OCI-LY7 (cell line): ENCODE measurements at regions not wholly inside any gene's neighbourhood (a gene's known extent, or its start where the extent isn't known, plus 50 kb on each side); places are given as distances from the start of the nearest gene placed in this dataset.

Experiments used
- BruUV-seq: library from RNA; stranded (reverse); fragments of 400-500 nt; replicated peaks from 2 replicates; lab custom pipeline; 2021; lab: Mats Ljungman, UMichigan
- CTCF ChIA-PET: fragments of 300-600 bp; sonication (Branson Sonifier 250); formaldehyde crosslinking; loops from one replicate; lab custom pipeline; 2022; ENCODE audit warnings: antibody characterized with exemption; ENCODE audit not compliant: unreplicated experiment; lab: Charles Lee
- POLR2A ChIA-PET: fragments of 300-600 bp; sonication (Branson Sonifier 250); formaldehyde crosslinking; loops from one replicate; lab custom pipeline; 2022; ENCODE audit warnings: antibody characterized with exemption; lab: Charles Lee
- DNase-seq: peaks from one replicate; pipeline ENCODE4 v3.0.0-alpha.2; 2015; ENCODE audit warnings: low spot score
- H2AFZ ChIP-seq: fragments of 200-600 bp; sonication (generic), shearing (Covaris generic); 2 replicates; pipeline ENCODE4 v1.6.1; 2014; ENCODE audit warnings: mild to moderate bottlenecking, antibody characterized with exemption, low read length, moderate library complexity
- H3K27ac ChIP-seq: fragments of 200-600 bp; sonication (generic); 2 replicates; pipeline ENCODE4 v1.5.1; 2014; ENCODE audit warnings: mixed run types, low read depth, mild to moderate bottlenecking, moderate library complexity, low read length, inconsistent platforms; ENCODE audit not compliant: poor library complexity, severe bottlenecking
- H3K36me3 ChIP-seq: fragments of 200-600 bp; sonication (generic); 2 replicates; pipeline ENCODE4 v1.6.1; 2014; ENCODE audit warnings: mild to moderate bottlenecking, antibody characterized with exemption, low read length, moderate library complexity, mixed read lengths; ENCODE audit not compliant: insufficient read depth
- H3K4me1 ChIP-seq: fragments of 200-600 bp; sonication (generic); 2 replicates; pipeline ENCODE4 v1.5.1; 2014; ENCODE audit warnings: mild to moderate bottlenecking, low read length; ENCODE audit not compliant: insufficient read depth, poor library complexity, severe bottlenecking
- H3K4me2 ChIP-seq: fragments of 200-600 bp; sonication (generic); 2 replicates; pipeline ENCODE4 v1.6.1; 2014; ENCODE audit warnings: mild to moderate bottlenecking, low read length
- H3K4me3 ChIP-seq: fragments of 200-600 bp; sonication (generic); 2 replicates; pipeline ENCODE4 v1.5.1; 2014; ENCODE audit warnings: mild to moderate bottlenecking, low read depth, low read length; ENCODE audit not compliant: poor library complexity, severe bottlenecking
- H3K79me2 ChIP-seq: fragments of 200-600 bp; sonication (generic); 2 replicates; pipeline ENCODE4 v1.6.1; 2016; ENCODE audit warnings: low read depth, mild to moderate bottlenecking, low read length, moderate library complexity, mixed read lengths; ENCODE audit not compliant: insufficient read depth
- H3K9me2 ChIP-seq: fragments of 200-600 bp; sonication (generic); 2 replicates; pipeline ENCODE4 v1.6.1; 2016; ENCODE audit warnings: mild to moderate bottlenecking, low read length, mixed read lengths; ENCODE audit not compliant: insufficient read depth
- H3K9me3 ChIP-seq: fragments of 200-600 bp; sonication (generic); 2 replicates; pipeline ENCODE4 v1.6.1; 2014; ENCODE audit warnings: mild to moderate bottlenecking, mixed run types, low read length, mixed read lengths
- H4K20me1 ChIP-seq: fragments of 200-600 bp; sonication (generic); 2 replicates; pipeline ENCODE4 v1.6.1; 2014; ENCODE audit warnings: mild to moderate bottlenecking, antibody characterized with exemption, low read length, moderate library complexity, mixed read lengths; ENCODE audit not compliant: insufficient read depth
- CTCF ChIP-seq: fragments of 200-600 bp; sonication (generic); conservative IDR thresholded peaks from 2 replicates; pipeline ENCODE4 v1.5.1; 2014; ENCODE audit warnings: mild to moderate bottlenecking, antibody characterized with exemption, low read length, moderate library complexity, mixed read lengths
- EZH2phosphoT487 ChIP-seq: fragments of 200-600 bp; sonication (generic); IDR thresholded peaks from 2 replicates; pipeline ENCODE4 v1.6.1; 2018; ENCODE audit warnings: low read depth, borderline replicate concordance, mild to moderate bottlenecking, mixed run types, antibody characterized with exemption, low read length, moderate library complexity, mixed read lengths
- intact Hi-C: fragments of 100-400 bp; cut with micrococcal nuclease; formaldehyde crosslinking; loops from one replicate; pipeline ENCODE4 v1.10.0; 2022; ENCODE audit not compliant: unreplicated experiment

- no peak for DNase-seq
- Histone ChIP-seq H3K27ac (no peak overlapping the region), H3K9me2 (no peaks in the 10 kb centered on the region), H3K79me2 (no peaks in the 10 kb centered on the region), H3K4me2 (no peak overlapping the region), H3K4me3 (no peak overlapping the region), H4K20me1 (no peaks in the 10 kb centered on the region), H3K36me3 (no peaks in the 10 kb centered on the region), H2AFZ (no peak overlapping the region), H3K9me3 (no peaks in the 10 kb centered on the region), H3K4me1 (no peaks in the 10 kb centered on the region)
- ChIA-PET CTCF (interaction anchor here (0.5 kb wide), 1 partner anchor 1131 kb away, joined by 3 read pairs; no protein-coding TSS in a partner anchor), POLR2A (interaction anchor here (0.7 to 1.2 kb wide), 3 partner anchors 8 to 75 kb away, joined by 3 read pairs; no protein-coding TSS in a partner anchor)
- TF ChIP-seq CTCF (no peak), EZH2phosphoT487 (no peak)
- BruUV-seq = no TSS peak
- intact Hi-C loops = no loop called here
Observed at GRCh38 chr4:170497689-170498088, 407.9 kb upstream of the AADAT start.

GRCh38 chr4:170497112-170497511 is 407.4 kb upstream of the AADAT start:
- Histone ChIP-seq H3K36me3 (no peaks in the 10 kb centered on the region), H3K4me1 (no peaks in the 10 kb centered on the region), H3K9me3 (no peaks in the 10 kb centered on the region), H3K4me3 (no peak overlapping the region), H2AFZ (no peak overlapping the region), H3K27ac (no peak overlapping the region), H3K4me2 (no peak overlapping the region), H4K20me1 (no peaks in the 10 kb centered on the region), H3K9me2 (no peaks in the 10 kb centered on the region), H3K79me2 (no peaks in the 10 kb centered on the region)
- POLR2A ChIA-PET = interaction anchor here (0.7 to 1.1 kb wide), 2 partner anchors 8 to 18 kb away, joined by 3 read pairs; no protein-coding TSS in a partner anchor
- no TSS peak for BruUV-seq
- intact Hi-C loops = no loop called here
- TF ChIP-seq EZH2phosphoT487 (no peak), CTCF (no peak)
- CTCF ChIA-PET = interaction anchor here (0.5 kb wide), 1 partner anchor 1132 kb away, joined by 3 read pairs; no protein-coding TSS in a partner anchor
- DNase-seq = no peak

GRCh38 chr4:170491981-170492380 is 402.2 kb upstream of the AADAT start:
- no peaks in the 10 kb centered on the region for H3K9me2 ChIP-seq
- H3K4me3 ChIP-seq = no peak overlapping the region
- no peak overlapping the region for H3K4me2 ChIP-seq
- TF ChIP-seq CTCF (no peak), EZH2phosphoT487 (no peak)
- no peaks in the 10 kb centered on the region for H3K79me2 ChIP-seq
- no peaks in the 10 kb centered on the region for H3K9me3 ChIP-seq
- intact Hi-C loops = no loop called here
- H3K36me3 ChIP-seq = no peaks in the 10 kb centered on the region
- ChIA-PET CTCF (no interaction called here), POLR2A (no interaction called here)
- BruUV-seq = no TSS peak
- no peak for DNase-seq
- no peaks in the 10 kb centered on the region for H4K20me1 ChIP-seq
- H3K27ac ChIP-seq = no peak overlapping the region
- no peak overlapping the region for H2AFZ ChIP-seq
- no peaks in the 10 kb centered on the region for H3K4me1 ChIP-seq
